Fibroblast of skin of abdomen (primary cell): ENCODE measurements at regions not wholly inside any gene's neighbourhood (a gene's known extent, or its start where the extent isn't known, plus 50 kb on each side); places are given as distances from the start of the nearest gene placed in this dataset.
A peak's percentile ranks its signal among the peaks of the same experiment; 100 is the strongest.
"Not testable (repeated sequence)": the region's sequence is repeated elsewhere in the genome, so short reads cannot be mapped to it uniquely, and the experiment has no call there.

Source experiments
- DNase-seq: peaks from one replicate; pipeline ENCODE4 v3.0.0-alpha.2; 2013

DNA sequence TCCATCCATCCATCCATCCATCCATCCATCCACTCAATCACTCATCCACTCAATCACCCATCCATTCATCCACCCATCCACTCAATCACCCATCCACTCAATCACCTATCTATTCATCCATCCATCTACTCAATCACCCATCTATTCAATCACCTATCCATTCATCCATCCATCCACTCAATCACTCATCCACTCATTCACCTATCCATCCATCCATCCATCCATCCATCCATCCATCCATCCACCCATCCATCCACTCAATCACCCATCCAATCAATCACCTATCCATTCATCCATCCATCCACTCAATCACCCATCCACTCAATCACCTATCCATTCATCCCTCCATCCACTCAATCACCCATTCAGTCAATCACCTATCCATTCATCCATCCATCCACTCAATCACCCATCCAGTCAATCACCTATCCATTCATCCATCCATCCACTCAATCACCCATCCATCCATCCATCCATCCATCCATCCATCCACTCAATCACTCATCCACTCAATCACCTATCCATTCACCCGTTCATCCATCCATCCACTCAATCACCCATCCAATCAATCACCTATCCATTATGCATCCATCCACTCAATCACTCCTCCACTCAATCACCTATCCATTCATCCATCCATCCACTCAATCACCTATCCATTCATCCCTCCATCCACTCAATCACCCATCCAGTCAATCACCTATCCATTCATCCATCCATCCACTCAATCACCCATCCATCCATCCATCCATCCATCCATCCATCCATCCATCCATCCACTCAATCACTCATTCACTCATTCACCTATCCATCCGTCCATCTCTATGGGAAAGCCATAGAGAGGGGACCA is 114.7 kb upstream of the ZBTB40 start:
- DNase-seq = not testable (repeated sequence)

GRCh38 chr1:22338071-22338765 is 113.4 kb upstream of the ZBTB40 start:
- no peak for DNase-seq

DNA sequence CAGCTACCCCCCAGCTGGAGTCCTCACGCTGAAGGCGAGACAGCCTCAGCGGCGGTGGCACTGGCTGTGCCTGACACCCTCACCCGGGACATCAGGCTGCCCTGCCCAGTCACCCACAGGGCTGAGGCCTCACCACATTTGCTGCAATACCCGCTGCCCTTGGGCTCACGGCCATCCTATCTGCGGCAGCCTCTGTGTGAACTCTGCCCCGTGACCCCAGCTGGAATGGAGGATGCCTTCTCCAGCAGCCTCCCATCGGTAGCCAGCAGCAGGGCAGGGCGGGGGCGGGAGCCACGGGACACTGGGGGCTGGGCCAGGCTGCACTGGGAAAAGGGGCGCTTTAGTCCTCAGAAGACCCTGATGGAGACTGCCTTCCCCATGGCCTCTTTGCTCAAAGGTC is 112.4 kb upstream of the ZBTB40 start:
- no peak for DNase-seq

- DNase-seq = no peak
Observed at GRCh38 chr1:22340066-22340465, 111.6 kb upstream of the ZBTB40 start.

DNA sequence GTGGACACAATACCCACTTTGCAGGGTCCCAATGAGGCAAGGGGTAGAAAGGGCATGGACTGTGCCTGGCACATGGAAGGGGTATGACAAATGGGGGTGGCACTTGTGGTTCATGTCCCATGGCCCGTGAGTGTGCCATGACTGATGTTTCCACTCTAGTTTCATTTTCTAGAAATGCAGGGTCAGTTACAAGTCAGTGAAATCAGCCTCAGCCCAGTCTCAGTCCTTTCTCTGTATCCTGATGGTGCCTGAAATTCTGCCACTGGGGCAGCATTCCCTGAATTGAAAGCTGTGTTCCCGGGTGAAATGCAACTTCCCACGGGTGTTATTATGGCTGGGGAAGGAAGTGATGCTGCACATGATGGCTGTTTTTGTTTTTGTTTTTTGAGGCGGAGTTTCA is 110.8 kb upstream of the ZBTB40 start:
- DNase-seq = no peak

GRCh38 chr1:22341791-22342605 is 109.7 kb upstream of the ZBTB40 start:
- peak; percentile 84 for DNase-seq

DNA sequence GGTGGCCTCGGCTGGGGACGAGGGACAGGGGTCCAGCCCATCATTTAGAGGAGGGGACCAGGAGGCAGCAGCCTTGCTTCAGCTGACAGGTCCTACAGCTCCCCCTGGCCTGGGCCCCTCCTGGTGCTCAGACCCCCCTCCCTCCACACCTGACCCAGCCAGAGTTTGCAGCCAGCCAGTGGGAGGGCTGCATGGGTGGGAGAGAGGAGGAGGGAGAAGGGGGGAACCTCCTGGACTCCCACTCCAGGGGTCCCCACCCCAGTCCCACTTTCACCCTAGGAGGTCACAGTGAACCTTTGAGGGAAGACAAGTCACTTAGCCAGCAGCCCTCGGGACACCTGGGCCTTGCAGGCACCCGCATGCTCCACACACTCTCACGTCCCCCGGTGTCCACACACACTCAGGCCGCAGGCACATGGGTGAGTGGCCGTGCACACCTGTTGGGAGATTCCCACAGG is 108.9 kb upstream of the ZBTB40 start:
- no peak for DNase-seq

GRCh38 chr1:22343456-22344328 is 108.0 kb upstream of the ZBTB40 start:
- DNase-seq = no peak

- no peak for DNase-seq
Observed at GRCh38 chr1:22344329-22344630, 107.4 kb upstream of the ZBTB40 start.

DNA sequence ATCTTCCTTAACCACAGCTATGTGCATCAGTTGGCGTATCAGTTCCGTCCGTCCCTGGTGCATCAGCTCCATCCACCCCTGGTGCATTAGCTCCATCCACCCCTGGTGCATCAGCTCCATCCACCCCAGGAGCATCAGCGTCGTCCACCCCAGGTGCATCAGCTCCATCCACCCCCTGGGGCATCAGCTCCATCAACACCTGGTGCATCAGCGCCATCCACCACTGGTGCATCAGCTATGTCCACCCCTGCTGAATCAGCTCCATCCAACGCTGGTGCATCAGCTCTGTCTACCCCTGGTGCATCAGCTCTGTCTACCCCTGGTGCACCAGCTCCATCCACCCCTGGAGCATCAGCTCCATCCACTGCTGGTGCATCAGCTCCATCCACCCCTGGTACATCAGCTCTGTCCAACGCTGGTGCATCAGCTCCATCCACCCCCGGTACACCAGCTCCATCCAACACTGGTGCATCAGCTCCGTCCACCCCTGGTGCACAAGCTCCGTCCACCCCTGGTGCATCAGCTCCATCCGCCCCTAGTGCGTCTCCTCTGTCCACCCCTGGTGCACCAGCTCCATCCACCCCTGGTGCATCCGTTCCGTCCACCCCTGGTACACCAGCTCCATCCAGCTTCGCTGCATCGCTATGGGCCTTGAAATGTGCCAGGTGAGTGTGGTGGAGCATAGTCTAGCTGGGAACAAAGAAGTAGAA is 106.6 kb upstream of the ZBTB40 start:
- DNase-seq = no peak

GRCh38 chr1:22347854-22348760 is 103.5 kb upstream of the ZBTB40 start:
- DNase-seq = no peak

DNA sequence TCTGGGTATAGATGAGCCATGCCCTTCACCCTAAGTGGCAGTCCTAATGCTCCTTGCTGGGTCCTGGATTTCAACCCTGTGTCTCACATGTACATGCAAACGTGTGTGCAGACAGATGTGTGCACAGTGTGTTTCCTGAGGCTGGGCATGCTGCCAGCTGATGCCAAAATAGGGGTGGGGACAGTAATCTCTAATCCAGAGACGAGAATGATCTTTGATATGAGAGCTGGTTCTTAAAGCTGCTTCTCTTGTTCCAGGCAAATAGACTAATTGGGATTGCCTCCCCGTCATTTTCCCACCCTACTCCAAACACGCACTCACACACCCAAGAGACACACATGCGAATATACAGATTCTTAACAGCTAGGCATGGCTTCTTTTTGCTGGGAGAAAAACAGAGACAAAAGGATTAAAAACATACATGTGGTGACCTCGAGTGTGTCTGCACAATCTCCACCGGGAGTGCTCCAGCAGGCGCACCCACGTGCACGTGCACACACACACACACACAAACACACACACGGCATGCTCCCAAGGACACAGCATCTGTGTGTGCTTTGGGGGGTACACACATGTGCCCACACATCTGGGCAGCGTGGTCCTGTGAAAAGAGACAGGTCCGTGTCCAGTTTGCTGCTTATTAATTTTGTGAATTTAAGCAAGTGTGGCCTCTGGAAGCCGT is 102.1 kb upstream of the ZBTB40 start:
- no peak for DNase-seq

GRCh38 chr1:22350171-22350923 is 101.3 kb upstream of the ZBTB40 start:
- DNase-seq = no peak

DNA sequence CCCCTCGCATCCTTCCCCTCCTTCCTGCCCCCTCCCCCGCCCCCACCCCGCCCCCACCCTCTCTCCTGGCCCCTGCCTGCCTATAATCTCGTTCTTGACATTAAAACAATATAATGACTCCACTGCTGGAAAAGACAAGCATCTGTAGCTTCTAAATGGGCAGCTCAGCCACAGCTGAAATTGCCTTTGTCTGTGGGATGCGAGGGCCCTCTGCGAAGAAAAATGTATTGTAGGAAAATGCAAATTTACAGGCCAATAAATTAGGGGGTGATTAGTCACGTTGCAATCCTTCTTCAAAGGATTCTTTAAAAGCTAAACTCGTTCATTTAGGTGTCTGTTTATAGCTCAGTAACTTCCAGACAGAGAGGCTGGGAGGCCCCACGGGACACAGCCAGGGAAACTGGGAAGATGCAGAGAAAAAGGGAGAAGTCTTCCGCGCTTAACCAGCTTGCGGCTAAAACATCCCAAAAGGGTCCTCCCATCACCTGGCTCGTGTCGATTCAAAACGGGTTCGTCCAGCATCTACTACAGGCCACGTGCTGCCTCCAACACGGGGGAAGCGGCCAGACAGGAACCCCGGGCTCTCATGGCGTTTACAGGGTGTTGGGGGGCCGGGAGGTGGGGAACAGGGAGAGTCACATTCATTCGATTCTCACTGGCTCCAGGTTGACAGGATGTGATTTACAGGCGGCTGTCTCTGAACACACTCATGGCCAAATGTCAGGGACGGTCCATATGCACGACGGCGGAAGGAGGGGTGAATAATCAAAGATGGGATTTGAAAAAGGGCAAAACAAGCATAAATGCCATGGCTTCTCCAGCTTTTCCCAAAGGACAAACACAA is 100.5 kb upstream of the ZBTB40 start:
- DNase-seq = no peak

- DNase-seq = no peak
Observed at GRCh38 chr1:22351768-22352080, 99.9 kb upstream of the ZBTB40 start.

- DNase-seq = no peak
Observed at GRCh38 chr1:22352355-22352754, 99.3 kb upstream of the ZBTB40 start.

DNA sequence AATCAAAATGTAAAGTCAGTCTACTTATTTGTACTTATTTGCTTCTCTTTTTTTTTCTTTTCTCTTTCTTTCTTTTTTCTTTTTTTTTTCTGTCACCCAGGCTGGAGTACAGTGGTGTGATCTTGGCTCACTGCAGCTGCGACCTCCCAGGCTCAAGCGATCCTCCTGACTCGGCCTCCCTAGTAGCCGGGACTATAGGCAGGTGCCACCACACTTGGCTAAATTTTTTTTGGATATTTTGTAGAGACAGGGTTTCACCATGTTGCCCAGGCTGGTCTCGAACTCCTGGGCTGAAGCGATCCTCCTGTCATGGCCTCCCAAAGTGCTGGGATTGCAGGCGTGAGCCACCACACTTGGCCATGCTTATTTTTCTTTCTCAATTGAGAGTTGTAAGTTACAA is 98.8 kb upstream of the ZBTB40 start:
- no peak for DNase-seq

- DNase-seq = no peak
Observed at GRCh38 chr1:22359427-22359826, 92.2 kb upstream of the ZBTB40 start.
